Osteoblast (primary cell): ENCODE measurements at regions not wholly inside any gene's neighbourhood (a gene's known extent, or its start where the extent isn't known, plus 50 kb on each side); places are given as distances from the start of the nearest gene placed in this dataset.
A peak's percentile ranks its signal among the peaks of the same experiment; 100 is the strongest.

Source experiments
- DNase-seq: peaks from one replicate; pipeline ENCODE4 v3.0.0; 2011; ENCODE audit warnings: low spot score, mixed read lengths; ENCODE audit not compliant: insufficient read length; ENCODE audit errors: missing footprints
- H2AFZ ChIP-seq: 2 replicates; pipeline ENCODE4 v1.6.0; 2011; ENCODE audit warnings: mild to moderate bottlenecking, low read length
- H3K27ac ChIP-seq: 2 replicates; pipeline ENCODE4 v1.5.1; 2011; ENCODE audit warnings: mild to moderate bottlenecking, low read depth, low read length, moderate library complexity
- H3K27me3 ChIP-seq: 2 replicates; pipeline ENCODE4 v1.6.0; 2012; ENCODE audit warnings: mild to moderate bottlenecking, control low read depth, inconsistent platforms, low read length, moderate library complexity; ENCODE audit not compliant: insufficient read depth
- H3K36me3 ChIP-seq: 2 replicates; pipeline ENCODE4 v1.5.1; 2011; ENCODE audit warnings: mild to moderate bottlenecking, low read length, control low read depth, moderate library complexity; ENCODE audit not compliant: insufficient read depth
- H3K4me1 ChIP-seq: 2 replicates; pipeline ENCODE4 v1.5.1; 2011; ENCODE audit warnings: mild to moderate bottlenecking, low read length, control low read depth, moderate library complexity; ENCODE audit not compliant: insufficient read depth
- H3K4me2 ChIP-seq: 2 replicates; pipeline ENCODE4 v1.6.0; 2011; ENCODE audit warnings: mild to moderate bottlenecking, low read length; ENCODE audit not compliant: insufficient read depth
- H3K4me3 ChIP-seq: fragments of 200-600 bp; sonication (generic); 3 replicates; pipeline ENCODE4 v1.5.1; 2012; ENCODE audit warnings: mild to moderate bottlenecking, low read length, inconsistent platforms; ENCODE audit not compliant: insufficient read depth
- H3K79me2 ChIP-seq: 2 replicates; pipeline ENCODE4 v1.6.0; 2012; ENCODE audit warnings: mild to moderate bottlenecking, low read length, control low read depth, inconsistent platforms; ENCODE audit not compliant: insufficient read depth
- H3K9me3 ChIP-seq: 2 replicates; pipeline ENCODE4 v1.5.1; 2011; ENCODE audit warnings: low read depth, low read length, control low read depth
- H4K20me1 ChIP-seq: 2 replicates; pipeline ENCODE4 v1.6.0; 2012; ENCODE audit warnings: mild to moderate bottlenecking, low read length, control low read depth; ENCODE audit not compliant: insufficient read depth
- CTCF ChIP-seq: IDR thresholded peaks from 2 replicates; pipeline ENCODE4 v1.5.1; 2011; ENCODE audit warnings: mild to moderate bottlenecking, low read depth, low read length, moderate library complexity; ENCODE audit errors: extremely low read depth

- Histone ChIP-seq H3K4me2 (no peak overlapping the region), H3K9me3 (no peaks in the 10 kb centered on the region), H3K27me3 (peaks cover 1% of the 10 kb centered on the region), H4K20me1 (no peaks in the 10 kb centered on the region), H3K36me3 (no peaks in the 10 kb centered on the region), H2AFZ (no peak overlapping the region), H3K4me1 (peaks cover 14% of the 10 kb centered on the region), H3K4me3 (no peak overlapping the region), H3K27ac (no peak overlapping the region), H3K79me2 (no peaks in the 10 kb centered on the region)
- peak; percentile 30 for DNase-seq
- TF ChIP-seq CTCF, result no peak
Observed at GRCh38 chr10:47063858-47064257, 152.6 kb downstream of the PTPN20 start.

- no peak overlapping the region for H2AFZ ChIP-seq
- DNase-seq, result no peak
- H3K27ac ChIP-seq, result no peak overlapping the region
- no peaks in the 10 kb centered on the region for H3K36me3 ChIP-seq
- H3K27me3 ChIP-seq, result no peaks in the 10 kb centered on the region
- H3K79me2 ChIP-seq, result no peaks in the 10 kb centered on the region
- no peak for TF ChIP-seq CTCF
- H4K20me1 ChIP-seq, result no peaks in the 10 kb centered on the region
- no peaks in the 10 kb centered on the region for H3K9me3 ChIP-seq
- no peak overlapping the region for H3K4me2 ChIP-seq
- peaks cover 14% of the 10 kb centered on the region for H3K4me1 ChIP-seq
- no peak overlapping the region for H3K4me3 ChIP-seq
Observed at GRCh38 chr10:47065903-47066302, 154.7 kb downstream of the PTPN20 start.

- Histone ChIP-seq H3K4me1 (peaks cover under 1% of the 10 kb centered on the region), H4K20me1 (no peaks in the 10 kb centered on the region), H3K9me3 (no peaks in the 10 kb centered on the region), H3K36me3 (no peaks in the 10 kb centered on the region), H3K27me3 (no peaks in the 10 kb centered on the region), H3K4me3 (no peak overlapping the region), H3K4me2 (no peak overlapping the region), H3K27ac (no peak overlapping the region), H3K79me2 (no peaks in the 10 kb centered on the region), H2AFZ (no peak overlapping the region)
- DNase-seq, result peak; percentile 37
- no peak for TF ChIP-seq CTCF
Observed at GRCh38 chr10:47067949-47068940, 157.0 kb downstream of the PTPN20 start.

GRCh38 chr10:47070541-47070940, 159.3 kb downstream of the PTPN20 start:
- H3K27ac ChIP-seq, result no peak overlapping the region
- H3K9me3 ChIP-seq, result no peaks in the 10 kb centered on the region
- peaks cover 8% of the 10 kb centered on the region for H3K27me3 ChIP-seq
- no peaks in the 10 kb centered on the region for H3K79me2 ChIP-seq
- no peak overlapping the region for H3K4me3 ChIP-seq
- no peaks in the 10 kb centered on the region for H4K20me1 ChIP-seq
- H3K4me2 ChIP-seq, result no peak overlapping the region
- no peaks in the 10 kb centered on the region for H3K4me1 ChIP-seq
- no peak overlapping the region for H2AFZ ChIP-seq
- no peak for TF ChIP-seq CTCF
- H3K36me3 ChIP-seq, result no peaks in the 10 kb centered on the region
- no peak for DNase-seq
